Lower leg skin (tissue), 4 donors: ENCODE measurements at regions not wholly inside any gene's neighbourhood (a gene's known extent, or its start where the extent isn't known, plus 50 kb on each side); places are given as distances from the start of the nearest gene placed in this dataset.

ENCODE experiments used
- DNase-seq, 2 donors: peaks; one replicate each; pipeline ENCODE4 v3.0.0-alpha.2; 2019; ENCODE audit warnings: low spot score in 2 of 2
- H3K4me3 ChIP-seq: fragments of 200-600 bp; sonication (generic); 2 replicates; pipeline ENCODE4 v1.5.1; 2017; ENCODE audit warnings: mild to moderate bottlenecking, low read depth; ENCODE audit not compliant: poor library complexity, severe bottlenecking
- POLR2A ChIP-seq, 2 donors: fragments of 450-650 bp; IDR thresholded peaks; one replicate each; pipeline ENCODE4 v1.6.1; 2016 to 2017; ENCODE audit warnings: antibody characterized with exemption in 2 of 2, mild to moderate bottlenecking in 1 of 2, moderate library complexity in 1 of 2
- WGBS, 2 donors: methylation state at CpG; one replicate each; pipeline ENCODE4 v1.1.5; 2018; 5-methylcytosine and 5-hydroxymethylcytosine counted together
- intact Hi-C: fragments of 100-400 bp; cut with DNase I; formaldehyde crosslinking; loops from one replicate; pipeline ENCODE4 v1.15.0; 2023; ENCODE audit warnings: low total_unique reads
- TF ChIP-seq, protein P1 (sequence below), 3 donors: fragments of 450-650 bp; IDR thresholded peaks; one replicate each; pipeline ENCODE4 v1.5.1; 2016; ENCODE audit warnings: antibody characterized with exemption in 3 of 3, mild to moderate bottlenecking in 3 of 3, moderate library complexity in 2 of 3

DNA sequence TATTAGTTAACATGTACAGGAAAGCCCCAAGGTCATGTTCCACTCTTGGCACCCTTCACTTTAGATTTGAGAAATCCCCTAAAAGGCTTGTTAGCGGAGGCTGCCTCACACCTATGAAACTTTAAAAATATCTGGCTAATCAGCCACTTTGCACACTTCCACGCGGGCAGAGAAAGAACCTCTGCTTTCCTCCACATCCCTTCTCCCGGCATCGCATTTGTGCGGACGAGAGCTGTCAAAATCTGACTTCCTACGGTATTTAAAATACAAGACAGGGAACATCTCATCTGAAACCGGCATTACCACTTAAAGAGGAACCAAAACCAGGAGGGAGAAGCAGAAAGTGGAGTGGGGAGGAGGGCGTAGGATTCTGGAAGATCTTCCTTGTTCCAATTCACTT is 422.3 kb downstream of the TMEM114 start:
- TF ChIP-seq, protein P1, sequence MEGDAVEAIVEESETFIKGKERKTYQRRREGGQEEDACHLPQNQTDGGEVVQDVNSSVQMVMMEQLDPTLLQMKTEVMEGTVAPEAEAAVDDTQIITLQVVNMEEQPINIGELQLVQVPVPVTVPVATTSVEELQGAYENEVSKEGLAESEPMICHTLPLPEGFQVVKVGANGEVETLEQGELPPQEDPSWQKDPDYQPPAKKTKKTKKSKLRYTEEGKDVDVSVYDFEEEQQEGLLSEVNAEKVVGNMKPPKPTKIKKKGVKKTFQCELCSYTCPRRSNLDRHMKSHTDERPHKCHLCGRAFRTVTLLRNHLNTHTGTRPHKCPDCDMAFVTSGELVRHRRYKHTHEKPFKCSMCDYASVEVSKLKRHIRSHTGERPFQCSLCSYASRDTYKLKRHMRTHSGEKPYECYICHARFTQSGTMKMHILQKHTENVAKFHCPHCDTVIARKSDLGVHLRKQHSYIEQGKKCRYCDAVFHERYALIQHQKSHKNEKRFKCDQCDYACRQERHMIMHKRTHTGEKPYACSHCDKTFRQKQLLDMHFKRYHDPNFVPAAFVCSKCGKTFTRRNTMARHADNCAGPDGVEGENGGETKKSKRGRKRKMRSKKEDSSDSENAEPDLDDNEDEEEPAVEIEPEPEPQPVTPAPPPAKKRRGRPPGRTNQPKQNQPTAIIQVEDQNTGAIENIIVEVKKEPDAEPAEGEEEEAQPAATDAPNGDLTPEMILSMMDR (IDR thresholded peaks at IDR 0.05) = no peak
- TF ChIP-seq POLR2A (IDR thresholded peaks at IDR 0.05) = no peak
- intact Hi-C loops = no loop called here
- DNase-seq = no peak
- 38 to 48% methylated on average over 10 of the region's 10 CpGs for WGBS, 2 donors
- H3K4me3 ChIP-seq = no peak overlapping the region

DNA sequence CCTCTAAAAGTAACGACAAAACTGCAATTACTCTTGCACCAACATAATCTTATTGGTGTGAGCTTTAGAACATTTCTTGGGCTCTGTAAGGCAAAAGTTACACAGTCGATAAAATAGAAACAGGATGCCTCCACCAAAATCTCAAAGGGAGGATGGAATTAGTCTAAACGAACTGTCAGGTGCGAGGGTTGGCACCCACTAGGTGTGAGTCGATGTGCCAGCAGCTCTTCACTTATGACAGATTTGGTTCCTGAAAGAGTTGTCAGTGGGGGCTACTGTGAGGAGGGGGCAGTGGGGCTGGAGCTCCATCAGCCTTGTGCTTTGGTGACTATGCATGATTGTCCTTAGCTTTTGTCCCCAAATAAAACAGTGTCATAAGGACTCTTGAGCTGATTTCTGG is 422.9 kb downstream of the TMEM114 start:
- DNase-seq = no peak
- TF ChIP-seq POLR2A (IDR thresholded peaks at IDR 0.05) = no peak
- TF ChIP-seq, protein P1 (IDR thresholded peaks at IDR 0.05) = no peak
- no peak overlapping the region for H3K4me3 ChIP-seq
- intact Hi-C loops = no loop called here
- WGBS, 2 donors = 68 to 75% methylated on average over 5 of the region's 5 CpGs

DNA sequence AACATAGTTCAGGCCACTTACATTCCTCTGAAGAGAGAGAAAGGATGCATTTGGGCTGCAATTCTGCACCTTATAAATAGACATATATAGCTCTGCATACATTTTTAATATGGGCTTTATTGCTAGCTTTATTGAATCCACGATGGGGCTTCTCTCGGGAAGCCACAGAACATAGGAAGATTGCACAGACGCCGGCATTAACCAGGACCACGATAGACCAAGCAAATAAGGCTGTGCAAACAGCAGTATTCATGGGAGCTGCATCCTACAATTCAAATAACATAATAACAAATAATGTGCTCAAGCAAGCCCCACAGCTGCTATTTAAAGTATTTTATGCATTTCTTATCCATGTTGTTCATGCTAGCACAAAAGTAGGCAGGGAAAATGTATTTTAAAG is 432.3 kb downstream of the TMEM114 start:
- DNase-seq = no peak
- no peak for TF ChIP-seq POLR2A (IDR thresholded peaks at IDR 0.05)
- WGBS, 2 donors = 86 to 88% methylated on average over 5 of the region's 5 CpGs
- H3K4me3 ChIP-seq = no peak overlapping the region
- intact Hi-C loops = loop anchor here (5.0 kb wide), 1 partner anchor 194 kb away; no protein-coding TSS in a partner anchor

DNA sequence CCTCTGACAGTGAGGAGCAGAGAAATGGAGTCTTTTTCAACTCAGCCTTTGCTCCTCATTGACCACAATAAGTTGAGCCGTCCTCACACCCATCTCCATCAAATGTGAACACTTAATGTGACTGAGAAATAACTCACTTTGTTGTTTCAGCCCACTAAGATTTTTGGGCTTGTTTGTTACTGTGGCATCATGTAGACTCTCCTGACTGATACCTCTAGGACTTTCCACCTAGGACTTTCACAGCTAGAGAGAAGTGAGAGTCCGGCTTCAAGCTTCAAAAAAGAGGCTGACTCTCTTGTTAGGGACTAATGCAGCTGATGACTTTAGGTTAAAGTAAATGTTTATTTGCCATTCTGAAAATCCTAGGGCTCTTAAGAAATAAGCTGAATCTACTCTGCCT is 435.0 kb downstream of the TMEM114 start:
- intact Hi-C loops = loop anchor here (5.0 kb wide), 1 partner anchor 197 kb away; no protein-coding TSS in a partner anchor
- H3K4me3 ChIP-seq = no peak overlapping the region
- 47 to 88% methylated on average over 2 of the region's 2 CpGs for WGBS, 2 donors

DNA sequence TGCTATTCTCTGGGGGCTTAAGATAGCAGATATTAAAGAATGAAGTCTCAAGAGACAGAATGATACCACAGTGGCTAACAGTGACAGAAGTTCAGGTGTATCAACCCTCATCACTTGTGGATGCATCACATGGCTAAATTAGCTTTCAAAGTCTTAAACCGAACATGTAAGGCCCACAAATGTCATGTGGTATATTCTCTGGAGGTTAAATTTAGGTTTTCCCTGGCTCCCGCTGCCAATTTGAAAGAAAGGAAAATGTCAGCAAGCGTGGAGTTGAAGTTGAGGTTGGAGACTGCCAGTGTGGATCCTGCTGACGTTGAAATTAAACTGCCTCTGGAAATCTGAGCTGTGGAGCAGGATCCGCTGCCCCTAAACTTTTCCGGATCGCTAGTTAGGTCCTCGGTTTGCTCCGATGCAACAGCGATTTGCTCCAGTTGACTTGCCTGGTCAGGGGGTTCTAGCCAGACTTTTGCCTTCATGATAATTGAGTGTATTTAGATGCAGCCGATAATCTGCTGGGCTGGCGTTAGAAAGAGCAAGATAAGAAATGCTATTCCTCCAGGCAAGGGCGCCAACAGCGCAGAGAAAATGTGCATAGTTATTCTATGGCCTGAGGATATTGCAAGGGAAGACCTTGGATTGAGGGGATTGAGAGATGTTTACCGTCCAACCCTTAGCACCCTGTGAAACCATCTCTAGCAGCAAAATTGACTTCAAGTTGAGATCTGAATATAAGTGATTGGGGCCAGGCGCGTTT is 443.9 kb downstream of the TMEM114 start:
- no peak overlapping the region for H3K4me3 ChIP-seq
- intact Hi-C loops = no loop called here
- TF ChIP-seq, protein P1 (IDR thresholded peaks at IDR 0.05) = no peak
- no peak for TF ChIP-seq POLR2A (IDR thresholded peaks at IDR 0.05)
- no peak for DNase-seq
- WGBS, 2 donors = 83 to 86% methylated on average over 17 of the region's 17 CpGs

More for the DNA sequence above, 435.0 kb downstream of the TMEM114 start:
- DNase-seq = no peak
- TF ChIP-seq POLR2A (IDR thresholded peaks at IDR 0.05) = no peak
- TF ChIP-seq, protein P1 (IDR thresholded peaks at IDR 0.05) = no peak

DNA sequence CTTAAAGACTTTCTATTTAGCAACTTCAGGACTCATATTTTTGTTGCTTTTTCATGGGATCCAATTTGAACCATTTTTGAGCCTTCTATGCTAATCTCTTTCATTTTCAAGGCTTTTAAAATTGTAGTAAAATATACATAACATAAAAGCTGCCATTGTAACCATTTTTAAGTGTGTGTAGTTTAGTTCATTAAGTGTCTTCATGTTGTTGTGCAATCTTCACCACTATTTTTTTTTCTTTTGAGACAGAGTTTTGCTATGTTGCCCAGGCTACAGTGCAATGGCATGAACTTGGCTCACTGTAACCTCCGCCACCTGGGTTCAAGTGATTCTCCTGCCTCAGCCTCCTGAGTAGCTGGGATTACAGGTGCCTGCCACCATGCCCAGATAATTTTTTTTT is 451.6 kb downstream of the TMEM114 start:
- intact Hi-C loops = no loop called here
- H3K4me3 ChIP-seq = no peak overlapping the region
- TF ChIP-seq POLR2A (IDR thresholded peaks at IDR 0.05) = no peak
- TF ChIP-seq, protein P1 (IDR thresholded peaks at IDR 0.05) = no peak
- 90 to 91% methylated on average over 1 of the region's 1 CpG for WGBS, 2 donors
- no peak for DNase-seq
